Activated CD4-positive, alpha-beta T cell treated with anti-CD3 and anti-CD28 coated beads, Interleukin-2, amount 50 U/mL, for 48 hours (primary cell): ENCODE measurements at regions not wholly inside any gene's neighbourhood (a gene's known extent, or its start where the extent isn't known, plus 50 kb on each side); places are given as distances from the start of the nearest gene placed in this dataset.
"Not testable (repeated sequence)": the region's sequence is repeated elsewhere in the genome, so short reads cannot be mapped to it uniquely, and the experiment has no call there.

Experiments used
- DNase-seq, 2 experiments: peaks; one replicate each; pipeline ENCODE4 v3.0.0-alpha.2; 2020

GRCh38 chr2:153299809-153300208 is 178.8 kb downstream of the RPRM start:
- no peak for DNase-seq

GRCh38 chr2:153299217-153299616 is 179.3 kb downstream of the RPRM start:
- no peak for DNase-seq

- DNase-seq: no peak
Observed at GRCh38 chr2:153294199-153294786, 184.3 kb downstream of the RPRM start.

- DNase-seq: no peak
Observed at GRCh38 chr2:153291718-153292117, 186.8 kb downstream of the RPRM start.

- no peak for DNase-seq
Observed at GRCh38 chr2:153287109-153287801, 191.3 kb downstream of the RPRM start.

- no peak for DNase-seq
Observed at GRCh38 chr2:153268941-153269461, 209.6 kb downstream of the RPRM start.

GRCh38 chr2:153256876-153257275 is 221.7 kb downstream of the RPRM start:
- DNase-seq: not testable (repeated sequence)

GRCh38 chr2:153246636-153247035 is 231.9 kb downstream of the RPRM start:
- DNase-seq: not testable (repeated sequence)

GRCh38 chr2:153235516-153235915 is 243.0 kb downstream of the RPRM start:
- DNase-seq: peak in 1 of 2 experiments; percentile 12

GRCh38 chr2:153232464-153232863 is 246.1 kb downstream of the RPRM start:
- DNase-seq: no peak

- DNase-seq: no peak
Observed at GRCh38 chr2:153230977-153231376, 247.6 kb downstream of the RPRM start.

- DNase-seq: no peak
Observed at GRCh38 chr2:153228904-153229303, 249.7 kb downstream of the RPRM start.

GRCh38 chr2:153227981-153228380 is 250.6 kb downstream of the RPRM start:
- no peak for DNase-seq

GRCh38 chr2:153222231-153223165 is 256.1 kb downstream of the RPRM start:
- no peak for DNase-seq

- no peak for DNase-seq
Observed at GRCh38 chr2:153221506-153221905, 257.1 kb downstream of the RPRM start.

GRCh38 chr2:153221087-153221486 is 257.5 kb downstream of the RPRM start:
- no peak for DNase-seq

- no peak for DNase-seq
Observed at GRCh38 chr2:153218851-153219250, 259.7 kb downstream of the RPRM start.

- no peak for DNase-seq
Observed at GRCh38 chr2:153214337-153214736, 264.2 kb downstream of the RPRM start.

GRCh38 chr2:153213022-153213421 is 265.5 kb downstream of the RPRM start:
- no peak for DNase-seq

- DNase-seq: no peak
Observed at GRCh38 chr2:153197402-153198386, 280.9 kb downstream of the RPRM start.

GRCh38 chr2:153196378-153197058 is 282.0 kb downstream of the RPRM start:
- no peak for DNase-seq

GRCh38 chr2:153195342-153195741 is 283.2 kb downstream of the RPRM start:
- DNase-seq: no peak
